Bronchial epithelial cell (primary cell): ENCODE measurements at regions not wholly inside any gene's neighbourhood (a gene's known extent, or its start where the extent isn't known, plus 50 kb on each side); places are given as distances from the start of the nearest gene placed in this dataset.

Source experiments
- DNase-seq: peaks from one replicate; pipeline ENCODE4 v3.0.0-alpha.2; 2010; ENCODE audit warnings: low read depth
- FAIRE-seq: peaks from 2 replicates; lab custom pipeline; 2011; peaks lifted over from hg19 to GRCh38; lab: Jason Lieb, UNC
- H3K27me3 ChIP-seq: 2 replicates; pipeline ENCODE4 v1.5.1; 2011; ENCODE audit warnings: low read length; ENCODE audit not compliant: control insufficient read depth, insufficient read depth
- H3K36me3 ChIP-seq: 2 replicates; pipeline ENCODE4 v1.5.1; 2011; ENCODE audit warnings: low read length; ENCODE audit not compliant: control insufficient read depth, insufficient read depth
- H3K4me3 ChIP-seq: 2 replicates; pipeline ENCODE4 v1.5.1; 2011; ENCODE audit warnings: mild to moderate bottlenecking, low read depth, low read length, control low read depth
- CTCF ChIP-seq: IDR thresholded peaks from 2 replicates; pipeline ENCODE4 v1.5.1; 2011; ENCODE audit warnings: mild to moderate bottlenecking, moderate library complexity, low read length, control low read depth, inconsistent platforms; ENCODE audit not compliant: insufficient read depth, severe bottlenecking

DNA sequence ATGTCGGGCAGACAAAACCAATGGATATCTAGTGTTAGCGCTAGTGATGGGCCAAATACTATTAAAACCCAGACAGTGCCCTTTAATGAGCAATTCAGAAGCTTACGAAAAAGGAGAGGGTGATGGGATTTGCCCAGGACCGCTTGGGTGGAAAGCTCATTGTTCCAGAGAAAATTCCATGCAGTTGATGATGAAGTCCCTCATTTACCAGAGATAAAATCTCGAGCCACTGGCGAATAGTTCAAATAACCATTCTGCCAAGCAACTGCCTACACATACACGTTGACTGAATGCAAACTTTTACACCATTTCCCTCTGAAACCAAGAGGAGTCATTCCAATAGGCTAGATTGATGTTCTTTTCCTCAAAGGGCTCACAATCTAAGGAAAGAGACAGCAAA, 73.6 kb upstream of the ARL4C start:
- DNase-seq, result no peak
- no peak for FAIRE-seq
- TF ChIP-seq CTCF, result no peak
- Histone ChIP-seq H3K27me3 (no peaks in the 10 kb centered on the region), H3K4me3 (no peak overlapping the region), H3K36me3 (no peaks in the 10 kb centered on the region)

- Histone ChIP-seq H3K36me3 (no peaks in the 10 kb centered on the region), H3K4me3 (no peak overlapping the region), H3K27me3 (no peaks in the 10 kb centered on the region)
- DNase-seq (no peak), FAIRE-seq (no peak)
- TF ChIP-seq CTCF, result no peak
Observed at GRCh38 chr2:234569776-234570430, 73.0 kb upstream of the ARL4C start.

DNA sequence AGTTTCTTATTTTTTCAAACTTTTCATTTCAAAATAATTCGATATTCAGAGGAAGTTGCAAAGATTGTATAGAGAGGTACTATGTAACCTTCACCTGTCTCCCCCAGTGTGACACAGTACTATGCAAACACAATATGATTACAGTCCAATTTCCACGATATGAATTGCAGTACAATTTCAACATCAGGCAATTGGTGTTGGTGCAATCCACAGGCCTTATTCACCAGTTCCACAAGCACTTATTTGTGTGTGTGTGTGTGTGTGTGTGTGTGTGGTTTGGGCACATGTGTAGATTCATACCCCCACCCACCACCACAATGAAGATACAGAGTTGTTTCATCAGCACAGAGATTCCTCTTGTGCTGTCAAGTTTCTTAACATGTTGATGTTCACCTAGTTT, 69.7 kb upstream of the ARL4C start:
- Histone ChIP-seq H3K27me3 (no peaks in the 10 kb centered on the region), H3K36me3 (no peaks in the 10 kb centered on the region), H3K4me3 (no peak overlapping the region)
- FAIRE-seq (no peak), DNase-seq (no peak)
- TF ChIP-seq CTCF, result no peak

GRCh38 chr2:234565842-234566619, 69.2 kb upstream of the ARL4C start:
- no peak for FAIRE-seq
- H3K4me3 ChIP-seq, result no peak overlapping the region
- no peak for TF ChIP-seq CTCF

DNA sequence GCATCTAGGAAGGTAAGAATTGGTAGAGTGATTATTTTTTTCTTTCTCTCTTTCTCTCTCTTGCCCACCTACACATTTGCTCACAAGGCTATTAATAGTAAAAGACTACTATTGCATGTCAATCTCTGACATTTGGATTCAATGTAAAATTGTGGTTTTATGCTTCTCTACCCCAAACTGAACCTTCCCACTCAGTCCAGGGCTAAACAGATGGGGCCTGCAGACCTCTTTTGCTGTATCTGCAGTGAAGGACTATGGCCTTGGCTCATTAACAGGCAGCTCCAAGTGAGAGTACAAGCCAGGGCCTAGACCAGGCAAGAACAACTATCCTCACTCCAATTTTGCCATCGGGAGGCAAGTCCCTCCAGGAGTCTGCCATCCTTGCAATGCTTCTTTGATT, 68.3 kb upstream of the ARL4C start:
- no peak for FAIRE-seq
- no peak for DNase-seq
- TF ChIP-seq CTCF, result no peak
- Histone ChIP-seq H3K27me3 (no peaks in the 10 kb centered on the region), H3K36me3 (no peaks in the 10 kb centered on the region), H3K4me3 (no peak overlapping the region)

More at GRCh38 chr2:234565842-234566619, 69.2 kb upstream of the ARL4C start:
- H3K27me3 ChIP-seq, result no peaks in the 10 kb centered on the region
- no peaks in the 10 kb centered on the region for H3K36me3 ChIP-seq
- DNase-seq, result no peak
